Fibroblast of mammary gland (primary cell): ENCODE measurements at regions not wholly inside any gene's neighbourhood (a gene's known extent, or its start where the extent isn't known, plus 50 kb on each side); places are given as distances from the start of the nearest gene placed in this dataset.
"Not testable (repeated sequence)": the region's sequence is repeated elsewhere in the genome, so short reads cannot be mapped to it uniquely, and the experiment has no call there.

Experiments used
- DNase-seq: peaks from one replicate; pipeline ENCODE4 v3.0.0-alpha.2; 2010; ENCODE audit warnings: low read depth
- H3K4me3 ChIP-seq: 2 replicates; pipeline ENCODE4 v1.5.1; 2011; ENCODE audit warnings: low read depth, mild to moderate bottlenecking, low read length, moderate library complexity; ENCODE audit not compliant: control insufficient read depth
- TF ChIP-seq, protein P1 (sequence below): conservative IDR thresholded peaks from 2 replicates; pipeline ENCODE4 v1.5.1; 2011; ENCODE audit warnings: low read depth, low read length, inconsistent platforms; ENCODE audit not compliant: control insufficient read depth, insufficient read depth

DNA sequence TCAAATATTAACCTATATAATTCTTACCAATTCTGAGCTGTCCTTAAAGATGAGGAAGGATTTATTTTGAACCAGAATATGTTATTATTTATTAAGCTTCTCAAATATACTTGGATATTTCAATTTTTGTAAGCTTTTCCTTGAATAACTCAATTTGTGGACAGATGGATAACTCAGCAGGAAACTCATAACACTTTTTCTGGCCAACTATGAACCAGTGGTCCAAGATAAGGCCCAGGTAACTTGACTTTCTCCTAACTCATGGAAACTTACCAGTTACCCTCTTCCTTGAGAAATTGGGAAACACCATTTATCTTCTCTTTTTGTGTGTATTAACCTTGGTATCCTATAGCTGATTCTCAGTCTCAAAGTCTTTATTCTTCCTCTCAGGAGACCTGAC is 427.5 kb upstream of the SYNCRIP start:
- DNase-seq = no peak
- TF ChIP-seq, protein P1, sequence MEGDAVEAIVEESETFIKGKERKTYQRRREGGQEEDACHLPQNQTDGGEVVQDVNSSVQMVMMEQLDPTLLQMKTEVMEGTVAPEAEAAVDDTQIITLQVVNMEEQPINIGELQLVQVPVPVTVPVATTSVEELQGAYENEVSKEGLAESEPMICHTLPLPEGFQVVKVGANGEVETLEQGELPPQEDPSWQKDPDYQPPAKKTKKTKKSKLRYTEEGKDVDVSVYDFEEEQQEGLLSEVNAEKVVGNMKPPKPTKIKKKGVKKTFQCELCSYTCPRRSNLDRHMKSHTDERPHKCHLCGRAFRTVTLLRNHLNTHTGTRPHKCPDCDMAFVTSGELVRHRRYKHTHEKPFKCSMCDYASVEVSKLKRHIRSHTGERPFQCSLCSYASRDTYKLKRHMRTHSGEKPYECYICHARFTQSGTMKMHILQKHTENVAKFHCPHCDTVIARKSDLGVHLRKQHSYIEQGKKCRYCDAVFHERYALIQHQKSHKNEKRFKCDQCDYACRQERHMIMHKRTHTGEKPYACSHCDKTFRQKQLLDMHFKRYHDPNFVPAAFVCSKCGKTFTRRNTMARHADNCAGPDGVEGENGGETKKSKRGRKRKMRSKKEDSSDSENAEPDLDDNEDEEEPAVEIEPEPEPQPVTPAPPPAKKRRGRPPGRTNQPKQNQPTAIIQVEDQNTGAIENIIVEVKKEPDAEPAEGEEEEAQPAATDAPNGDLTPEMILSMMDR = no peak
- no peak overlapping the region for H3K4me3 ChIP-seq

DNA sequence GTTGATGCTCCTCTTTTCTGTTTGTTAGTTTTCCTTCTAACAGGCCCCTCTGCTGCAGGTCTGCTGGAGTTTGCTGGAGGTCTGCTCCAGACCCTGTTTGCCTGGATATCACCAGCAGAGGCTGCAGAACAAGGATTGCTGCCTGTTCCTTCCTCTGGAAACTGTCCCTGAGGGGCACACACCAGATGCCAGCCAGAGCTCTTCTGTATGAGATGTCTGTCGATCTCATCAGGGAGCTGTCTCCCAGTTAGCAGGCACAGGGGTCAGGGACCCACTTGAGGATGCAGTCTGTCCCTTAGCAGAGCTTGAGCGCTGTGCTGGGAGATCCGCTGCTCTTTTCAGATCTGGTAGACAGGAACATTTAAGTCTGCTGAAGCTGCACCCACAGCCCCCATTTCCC is 422.3 kb upstream of the SYNCRIP start:
- H3K4me3 ChIP-seq, DNase-seq: not testable (repeated sequence)

DNA sequence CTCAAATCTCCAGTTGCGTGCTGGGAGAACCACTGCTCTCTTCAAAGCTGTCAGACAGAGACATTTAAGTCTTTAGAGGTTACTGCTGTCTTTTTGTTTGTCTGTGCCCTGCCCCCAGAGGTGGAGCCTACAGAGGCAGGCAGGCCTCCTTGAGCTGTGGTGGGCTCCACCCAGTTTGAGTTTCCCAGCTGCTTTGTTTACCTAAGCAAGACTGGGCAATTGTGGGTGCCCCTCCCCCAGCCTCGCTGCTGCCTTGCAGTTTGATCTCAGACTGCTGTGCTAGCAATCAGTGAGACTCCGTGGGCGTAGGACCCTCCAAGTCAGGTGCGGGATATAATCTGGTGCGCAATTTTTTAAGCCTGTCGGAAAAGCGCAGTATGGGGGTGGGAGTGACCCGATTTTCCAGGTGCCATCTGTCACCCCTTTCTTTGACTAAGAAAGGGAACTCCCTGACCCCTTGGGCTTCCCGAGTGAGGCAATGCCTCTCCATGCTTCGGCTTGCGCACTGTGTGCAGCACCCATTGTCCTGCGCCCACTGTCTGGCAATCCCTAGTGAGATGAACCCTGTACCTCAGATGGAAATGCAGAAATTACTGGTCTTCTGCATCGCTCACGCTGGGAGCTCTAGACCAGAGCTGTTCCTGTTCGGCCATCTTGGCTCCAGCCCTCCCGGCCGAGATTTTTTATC is 414.8 kb upstream of the SYNCRIP start:
- H3K4me3 ChIP-seq, DNase-seq: not testable (repeated sequence)

DNA sequence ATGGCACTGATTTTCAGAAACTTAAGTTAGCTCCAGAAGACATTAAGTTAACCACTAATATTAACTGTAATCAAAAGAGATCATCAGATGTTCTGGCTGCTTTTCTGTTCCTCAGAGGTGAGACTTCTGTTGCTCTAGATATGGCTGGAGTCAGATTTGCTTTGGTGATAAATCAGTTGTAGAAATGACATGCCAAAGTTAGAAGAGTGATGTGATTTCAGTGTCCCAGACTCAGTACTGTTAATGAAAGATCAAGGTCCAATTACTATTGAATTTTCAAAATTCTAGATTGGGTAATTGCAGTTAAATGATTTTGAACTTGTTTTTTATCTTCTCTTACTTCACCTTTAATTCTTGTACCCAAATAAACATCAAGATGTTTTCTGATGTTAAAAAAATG is 402.4 kb upstream of the SYNCRIP start:
- no peak for DNase-seq
- TF ChIP-seq, protein P1 = no peak
- no peak overlapping the region for H3K4me3 ChIP-seq

DNA sequence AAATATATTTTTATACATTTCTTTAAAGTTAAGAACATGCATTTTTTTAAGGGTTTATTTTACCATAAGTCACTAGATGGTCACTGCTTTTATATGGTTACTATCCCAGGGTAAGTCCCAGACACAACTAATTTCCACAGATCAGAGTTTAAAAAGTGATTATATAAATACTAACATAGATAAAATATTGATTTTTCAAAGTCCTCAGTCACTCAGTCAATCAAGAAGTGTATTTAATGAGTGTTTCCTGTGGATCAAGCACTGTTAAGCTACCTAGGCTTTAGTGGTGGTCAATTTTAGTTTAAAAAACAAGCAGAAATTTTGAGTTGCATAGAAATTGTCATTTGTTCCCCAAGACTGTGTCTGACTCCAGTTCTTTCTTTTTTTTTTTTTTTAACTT is 399.5 kb upstream of the SYNCRIP start:
- no peak overlapping the region for H3K4me3 ChIP-seq
- DNase-seq = no peak
- TF ChIP-seq, protein P1 = no peak

DNA sequence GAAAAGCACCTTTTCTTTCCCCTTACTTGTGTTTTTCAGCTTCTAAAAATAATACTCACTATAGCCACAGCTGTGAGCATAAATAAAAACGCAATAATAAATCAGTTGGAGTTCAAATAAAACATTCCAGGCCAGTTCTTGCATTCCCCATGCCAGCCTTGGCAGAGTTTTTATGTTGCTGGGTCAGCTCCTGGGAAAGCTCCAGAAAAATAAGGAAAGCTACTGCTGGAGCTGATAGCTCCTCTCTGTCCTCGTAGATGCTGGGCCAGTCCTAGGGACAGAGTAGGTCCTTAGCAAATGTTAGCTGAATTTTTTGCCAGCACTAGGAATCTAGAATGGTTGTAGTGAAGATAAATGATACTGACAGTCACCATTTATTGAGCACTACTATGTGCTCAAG is 389.0 kb upstream of the SYNCRIP start:
- no peak for DNase-seq
- TF ChIP-seq, protein P1 = no peak

DNA sequence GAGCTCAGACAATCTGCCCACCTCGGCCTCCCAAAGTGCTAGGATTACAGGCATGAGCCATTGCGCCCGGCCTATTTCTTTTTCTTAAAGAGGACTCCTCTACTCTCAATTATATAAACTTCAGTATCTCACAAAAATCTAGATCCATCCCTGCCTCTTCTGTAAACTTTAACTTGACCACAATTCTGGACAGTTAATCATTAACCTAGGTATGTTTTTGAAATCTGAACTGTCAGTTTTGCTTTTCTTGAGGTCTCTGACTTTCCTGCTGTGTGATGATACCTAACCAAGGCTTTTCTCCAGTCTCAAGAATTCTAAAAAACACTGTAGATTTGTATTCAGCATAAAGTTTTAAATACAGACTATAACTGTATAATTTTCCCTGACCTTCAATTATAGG is 388.2 kb upstream of the SYNCRIP start:
- TF ChIP-seq, protein P1 = no peak
- DNase-seq = no peak
- no peak overlapping the region for H3K4me3 ChIP-seq

More for the DNA sequence above, 389.0 kb upstream of the SYNCRIP start:
- no peak overlapping the region for H3K4me3 ChIP-seq

DNA sequence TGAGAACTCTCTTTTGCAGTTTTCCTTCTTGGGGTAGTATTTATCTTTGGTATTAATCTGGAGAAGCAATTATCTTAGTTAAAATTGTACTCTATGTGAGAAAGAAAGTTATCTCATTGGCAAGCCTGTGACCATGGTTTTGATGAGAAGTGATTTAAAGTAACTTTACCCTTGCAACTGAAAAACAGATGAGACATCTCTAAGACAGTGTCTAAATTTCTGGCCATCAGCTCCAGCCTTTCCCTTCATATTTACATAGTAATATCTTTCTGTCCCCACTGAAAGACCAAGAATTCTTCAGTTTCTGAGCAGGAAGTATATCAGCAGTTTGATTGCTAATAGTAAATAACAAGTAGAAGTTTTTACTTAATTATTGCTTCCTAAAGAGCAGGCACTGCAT is 386.1 kb upstream of the SYNCRIP start:
- no peak for DNase-seq
- TF ChIP-seq, protein P1 = no peak
- no peak overlapping the region for H3K4me3 ChIP-seq

DNA sequence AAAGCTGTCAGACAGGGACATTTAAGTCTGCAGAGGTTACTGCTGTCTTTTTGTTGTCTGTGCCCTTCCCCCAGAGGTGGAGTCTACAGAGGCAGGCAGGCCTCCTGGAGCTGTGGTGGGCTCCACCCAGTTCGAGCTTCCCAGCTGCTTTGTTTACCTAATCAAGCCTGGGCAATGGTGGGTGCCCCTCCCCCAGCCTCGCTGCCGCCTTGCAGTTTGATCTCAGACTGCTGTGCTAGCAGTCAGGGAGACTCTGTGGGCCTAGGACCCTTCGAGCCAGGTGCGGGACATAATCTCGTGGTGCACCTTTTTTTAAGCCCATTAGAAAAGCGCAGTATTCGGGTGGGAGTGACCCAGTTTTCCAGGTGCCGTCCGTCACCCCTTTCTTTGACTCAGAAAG is 384.2 kb upstream of the SYNCRIP start:
- DNase-seq, H3K4me3 ChIP-seq: not testable (repeated sequence)
